H9 (cell line): ENCODE measurements at regions not wholly inside any gene's neighbourhood (a gene's known extent, or its start where the extent isn't known, plus 50 kb on each side); places are given as distances from the start of the nearest gene placed in this dataset.
A peak's percentile ranks its signal among the peaks of the same experiment; 100 is the strongest.

ENCODE experiments used
- DNase-seq: peaks from one replicate; pipeline ENCODE4 v3.0.0-alpha.2; 2017
- H2AFZ ChIP-seq: one replicate; pipeline ENCODE4 v1.6.1; 2013; ENCODE audit warnings: mild to moderate bottlenecking, low read length, control low read depth, moderate library complexity
- H2AK5ac ChIP-seq: 2 replicates; pipeline ENCODE4 v1.6.1; 2013; ENCODE audit warnings: low read length, control low read depth, mixed read lengths; ENCODE audit not compliant: insufficient read length
- H2BK120ac ChIP-seq: one replicate; pipeline ENCODE4 v1.6.1; 2013; ENCODE audit warnings: low read depth, mild to moderate bottlenecking, low read length, control low read depth, inconsistent platforms; ENCODE audit not compliant: poor library complexity, severe bottlenecking
- H2BK12ac ChIP-seq: 2 replicates; pipeline ENCODE4 v1.6.1; 2013; ENCODE audit warnings: low read length, control low read depth, mixed read lengths, low read depth; ENCODE audit not compliant: insufficient read length
- H2BK15ac ChIP-seq: 2 replicates; pipeline ENCODE4 v1.6.1; 2013; ENCODE audit warnings: low read depth, low read length, control low read depth
- H2BK20ac ChIP-seq: one replicate; pipeline ENCODE4 v1.6.1; 2013; ENCODE audit warnings: low read depth, mild to moderate bottlenecking, low read length, control low read depth, inconsistent platforms; ENCODE audit not compliant: poor library complexity, severe bottlenecking
- H2BK5ac ChIP-seq: 2 replicates; pipeline ENCODE4 v1.6.1; 2013; ENCODE audit warnings: low read length, control low read depth, mixed read lengths; ENCODE audit not compliant: insufficient read length
- H3K14ac ChIP-seq: 2 replicates; pipeline ENCODE4 v1.6.1; 2013; ENCODE audit warnings: low read length, control low read depth; ENCODE audit not compliant: insufficient read depth
- H3K18ac ChIP-seq: 2 replicates; pipeline ENCODE4 v1.6.1; 2013; ENCODE audit warnings: low read depth, mild to moderate bottlenecking, mixed read lengths, low read length, control low read depth; ENCODE audit not compliant: insufficient read length
- H3K23ac ChIP-seq: 2 replicates; pipeline ENCODE4 v1.6.1; 2013; ENCODE audit warnings: low read length, control low read depth, mixed read lengths, low read depth; ENCODE audit not compliant: insufficient read length
- H3K23me2 ChIP-seq: 2 replicates; pipeline ENCODE4 v1.6.1; 2013; ENCODE audit warnings: low read depth, mild to moderate bottlenecking, mixed read lengths, low read length, control low read depth; ENCODE audit not compliant: insufficient read length, poor library complexity, severe bottlenecking
- H3K27ac ChIP-seq: 2 replicates; pipeline ENCODE4 v1.5.1; 2013; ENCODE audit warnings: low read length, control low read depth, mixed read lengths, low read depth; ENCODE audit not compliant: insufficient read length
- H3K27me3 ChIP-seq: 2 replicates; pipeline ENCODE4 v1.6.1; 2013; ENCODE audit warnings: low read length, control low read depth, inconsistent platforms; ENCODE audit not compliant: insufficient read depth
- H3K4ac ChIP-seq: 2 replicates; pipeline ENCODE4 v1.6.1; 2013; ENCODE audit warnings: low read depth, mild to moderate bottlenecking, control low read depth, inconsistent platforms, low read length, moderate library complexity
- H3K4me1 ChIP-seq: 2 replicates; pipeline ENCODE4 v1.6.1; 2013; ENCODE audit warnings: low read length, control low read depth, inconsistent platforms; ENCODE audit not compliant: insufficient read depth
- H3K4me2 ChIP-seq: 2 replicates; pipeline ENCODE4 v1.6.1; 2013; ENCODE audit warnings: low read length, control low read depth, mixed read lengths; ENCODE audit not compliant: insufficient read length, insufficient read depth
- H3K56ac ChIP-seq: 2 replicates; pipeline ENCODE4 v1.6.1; 2013; ENCODE audit warnings: low read depth, mild to moderate bottlenecking, mixed read lengths, low read length, control low read depth; ENCODE audit not compliant: insufficient read length
- H3K79me1 ChIP-seq: 2 replicates; pipeline ENCODE4 v1.6.1; 2013; ENCODE audit warnings: low read depth, mild to moderate bottlenecking, moderate library complexity, low read length, control low read depth, inconsistent platforms; ENCODE audit not compliant: insufficient read depth, poor library complexity, severe bottlenecking
- H3K79me2 ChIP-seq: 2 replicates; pipeline ENCODE4 v1.6.1; 2013; ENCODE audit warnings: low read length, control low read depth, inconsistent platforms; ENCODE audit not compliant: insufficient read depth
- H3K9ac ChIP-seq: 2 replicates; pipeline ENCODE4 v1.6.1; 2013; ENCODE audit warnings: low read length, control low read depth, mixed read lengths; ENCODE audit not compliant: insufficient read length; ENCODE audit errors: extremely low read depth
- H3K9me3 ChIP-seq: one replicate; pipeline ENCODE4 v1.6.1; 2013; ENCODE audit warnings: low read depth, low read length, inconsistent platforms; ENCODE audit not compliant: control insufficient read depth
- H3T11ph ChIP-seq: one replicate; pipeline ENCODE4 v1.6.1; 2013; ENCODE audit warnings: mild to moderate bottlenecking, low read length, control low read depth, inconsistent platforms
- H4K20me1 ChIP-seq: one replicate; pipeline ENCODE4 v1.6.1; 2013; ENCODE audit not compliant: control insufficient read depth, insufficient read length, insufficient read depth
- H4K5ac ChIP-seq: 2 replicates; pipeline ENCODE4 v1.6.1; 2013; ENCODE audit warnings: low read depth, mild to moderate bottlenecking, mixed read lengths, low read length, control low read depth; ENCODE audit not compliant: insufficient read length
- H4K8ac ChIP-seq: replicated peaks from 2 replicates; pipeline ENCODE4 v1.6.1; 2013; ENCODE audit warnings: low read length, control low read depth, mixed read lengths, low read depth; ENCODE audit not compliant: insufficient read length
- H4K91ac ChIP-seq: 2 replicates; pipeline ENCODE4 v1.6.1; 2013; ENCODE audit warnings: low read depth, mild to moderate bottlenecking, moderate library complexity, mixed read lengths, low read length, control low read depth; ENCODE audit not compliant: insufficient read length
- H3K27ac Mint-ChIP-seq, 3 experiments: 2 replicates in 2 of 3; 3 replicates in 1 of 3; pipeline ENCODE4 v1.8.0; 2020 to 2021; ENCODE audit warnings: mixed read lengths in 3 of 3, mild to moderate bottlenecking in 1 of 3, moderate library complexity in 1 of 3
- H3K27me3 Mint-ChIP-seq: 2 replicates; pipeline ENCODE4 v1.8.0; 2021; ENCODE audit warnings: low read depth, mild to moderate bottlenecking, moderate library complexity, mixed read lengths
- H3K36me3 Mint-ChIP-seq, 3 experiments: 2 replicates in 2 of 3; 3 replicates in 1 of 3; pipeline ENCODE4 v1.8.0; 2020 to 2021; ENCODE audit warnings: low read depth in 3 of 3, mixed read lengths in 3 of 3; ENCODE audit not compliant: insufficient read depth in 1 of 3
- H3K4me1 Mint-ChIP-seq, 2 experiments: 2 replicates each; pipeline ENCODE4 v1.8.0; 2020; ENCODE audit warnings: mixed read lengths in 2 of 2
- H3K4me3 Mint-ChIP-seq, 2 experiments: 2 replicates in 1 of 2; 3 replicates in 1 of 2; pipeline ENCODE4 v1.8.0; 2020 to 2021; ENCODE audit warnings: mild to moderate bottlenecking in 2 of 2, mixed read lengths in 2 of 2, moderate library complexity in 1 of 2
- H3K9me3 Mint-ChIP-seq, 2 experiments: 2 replicates in 1 of 2; 3 replicates in 1 of 2; pipeline ENCODE4 v1.8.0; 2020; ENCODE audit warnings: mild to moderate bottlenecking in 2 of 2, mixed read lengths in 2 of 2, moderate library complexity in 1 of 2
- CTCF ChIP-seq: fragments of 200-600 bp; sonication (generic); conservative IDR thresholded peaks from 3 replicates; pipeline ENCODE4 v1.8.0; 2021; ENCODE audit warnings: antibody characterized with exemption, mild to moderate bottlenecking
- WGBS: extraction: QIAGEN DNeasy Blood & Tissue Kit; methylation state at CpG from one replicate; pipeline ENCODE4 v1.1.7; 2013; ENCODE audit warnings: missing lambda C conversion rate, low lambda C conversion rate, mixed read lengths; ENCODE audit not compliant: insufficient read length; ENCODE audit errors: extremely low coverage; 5-methylcytosine and 5-hydroxymethylcytosine counted together

GRCh38 chr2:129737660-129738527 lies 241.6 kb upstream of the RAB6C start:
- H4K91ac ChIP-seq = no peak overlapping the region
- no peak overlapping the region for H4K8ac ChIP-seq
- Mint-ChIP-seq H3K27ac (peak overlapping the region in 1 of 3 experiments; percentile 53; a peak in 1 of 7 replicates), H3K9me3 (peaks cover 0 to 3% of the 10 kb centered on the region in 2 experiments; a peak in 1 of 5 replicates), H3K4me3 (no peak overlapping the region; a peak in 1 of 5 replicates), H3K4me1 (peaks cover 4 to 5% of the 10 kb centered on the region in 2 experiments; a peak in 3 of 4 replicates), H3K27me3 (0 out of 2 replicates have a peak, but pooled peaks cover 3% of the 10 kb centered on the region), H3K36me3 (no peaks in the 10 kb centered on the region)
- H2BK120ac ChIP-seq = no peak overlapping the region
- no peak for DNase-seq
- no peak overlapping the region for H2AK5ac ChIP-seq
- no peak overlapping the region for H4K5ac ChIP-seq
- H3K9ac ChIP-seq = no peak overlapping the region
- H3K56ac ChIP-seq = no peak overlapping the region
- H3K27me3 ChIP-seq = no peaks in the 10 kb centered on the region
- H3K79me2 ChIP-seq = no peaks in the 10 kb centered on the region
- no peak overlapping the region for H3K18ac ChIP-seq
- H2AFZ ChIP-seq = no peak overlapping the region
- no peaks in the 10 kb centered on the region for H3K79me1 ChIP-seq
- no peak overlapping the region for H2BK15ac ChIP-seq
- H2BK5ac ChIP-seq = no peak overlapping the region
- H3T11ph ChIP-seq = no peak overlapping the region
- TF ChIP-seq CTCF = no peak
- H4K20me1 ChIP-seq = no peaks in the 10 kb centered on the region
- no peak overlapping the region for H2BK12ac ChIP-seq
- H3K27ac ChIP-seq = no peak overlapping the region
- no peak overlapping the region for H3K4ac ChIP-seq
- H3K14ac ChIP-seq = no peak overlapping the region; the same call in 1 of the 2 replicates
- WGBS = no CpG with 5 or more reads among the region's 15 CpGs
- no peak overlapping the region for H3K4me2 ChIP-seq
- no peaks in the 10 kb centered on the region for H3K4me1 ChIP-seq
- H2BK20ac ChIP-seq = no peak overlapping the region
- no peak overlapping the region for H3K23ac ChIP-seq
- H3K23me2 ChIP-seq = no peaks in the 10 kb centered on the region
- H3K9me3 ChIP-seq = no peaks in the 10 kb centered on the region
